Spleen (tissue), 7 donors: ENCODE measurements at regions not wholly inside any gene's neighbourhood (a gene's known extent, or its start where the extent isn't known, plus 50 kb on each side); places are given as distances from the start of the nearest gene placed in this dataset.

Experiments used
- POLR2A ChIP-seq, 3 donors: fragments of 450-650 bp; IDR thresholded peaks; one replicate each; pipeline ENCODE4 v1.5.1; 2017; ENCODE audit warnings: antibody characterized with exemption in 3 of 3, mild to moderate bottlenecking in 1 of 3
- TF ChIP-seq, protein P1 (sequence below), 11 experiments: fragments of 200-600 bp in 7 of 11; fragments of 450-650 bp in 4 of 11; sonication (generic) in 4 of 11; IDR thresholded peaks in 8 of 11; conservative IDR thresholded peaks in 3 of 11; 1 replicate in 7 of 11; 2 replicates in 4 of 11; pipeline versions ENCODE4 v1.4.0 to v1.8.0; 2016 to 2021; ENCODE audit warnings: antibody characterized with exemption in 11 of 11, inconsistent platforms in 4 of 11, mild to moderate bottlenecking in 1 of 11
- donor health status: DM: no; HTN: no; CAD: no; lungs with moderate emphysema.
- donor health status: DM: no; HTN: no; CAD: no.
- donor health status: DM: no; HTN: no; CAD: no.

DNA sequence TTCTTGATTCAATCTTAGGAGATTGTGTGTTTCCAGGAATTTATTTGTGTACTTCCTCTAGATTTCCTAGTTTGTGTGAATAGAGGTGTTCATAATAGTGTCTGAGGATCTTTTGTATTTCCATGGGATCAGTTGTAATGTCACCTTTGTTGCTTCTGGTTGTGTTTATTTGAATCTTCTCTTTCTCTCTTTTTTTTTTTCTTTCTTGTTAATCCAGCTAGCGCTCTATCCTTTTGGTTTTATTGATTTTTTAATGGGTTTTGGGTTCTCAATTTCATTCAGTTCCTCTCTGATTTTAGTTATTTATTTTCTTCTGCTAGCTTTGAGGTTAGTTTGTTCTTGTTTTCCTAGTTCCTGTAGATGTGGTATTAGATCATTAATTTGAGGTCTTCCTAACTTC, 242.5 kb downstream of the SEC23A start:
- TF ChIP-seq, protein P1, sequence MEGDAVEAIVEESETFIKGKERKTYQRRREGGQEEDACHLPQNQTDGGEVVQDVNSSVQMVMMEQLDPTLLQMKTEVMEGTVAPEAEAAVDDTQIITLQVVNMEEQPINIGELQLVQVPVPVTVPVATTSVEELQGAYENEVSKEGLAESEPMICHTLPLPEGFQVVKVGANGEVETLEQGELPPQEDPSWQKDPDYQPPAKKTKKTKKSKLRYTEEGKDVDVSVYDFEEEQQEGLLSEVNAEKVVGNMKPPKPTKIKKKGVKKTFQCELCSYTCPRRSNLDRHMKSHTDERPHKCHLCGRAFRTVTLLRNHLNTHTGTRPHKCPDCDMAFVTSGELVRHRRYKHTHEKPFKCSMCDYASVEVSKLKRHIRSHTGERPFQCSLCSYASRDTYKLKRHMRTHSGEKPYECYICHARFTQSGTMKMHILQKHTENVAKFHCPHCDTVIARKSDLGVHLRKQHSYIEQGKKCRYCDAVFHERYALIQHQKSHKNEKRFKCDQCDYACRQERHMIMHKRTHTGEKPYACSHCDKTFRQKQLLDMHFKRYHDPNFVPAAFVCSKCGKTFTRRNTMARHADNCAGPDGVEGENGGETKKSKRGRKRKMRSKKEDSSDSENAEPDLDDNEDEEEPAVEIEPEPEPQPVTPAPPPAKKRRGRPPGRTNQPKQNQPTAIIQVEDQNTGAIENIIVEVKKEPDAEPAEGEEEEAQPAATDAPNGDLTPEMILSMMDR (IDR thresholded peaks at IDR 0.05 in 8 of 11, conservative IDR thresholded peaks at IDR 0.05 in 3 of 11), result no peak
- TF ChIP-seq POLR2A (IDR thresholded peaks at IDR 0.05), result no peak
